NCI-H2196 (cell line): ENCODE measurements at regions not wholly inside any gene's neighbourhood (a gene's known extent, or its start where the extent isn't known, plus 50 kb on each side); places are given as distances from the start of the nearest gene placed in this dataset.
A peak's percentile ranks its signal among the peaks of the same experiment; 100 is the strongest.
"Not testable (repeated sequence)": the region's sequence is repeated elsewhere in the genome, so short reads cannot be mapped to it uniquely, and the experiment has no call there.

Experiments
- DNase-seq: peaks from one replicate; lab custom pipeline; 2025; ENCODE audit not compliant: unreplicated experiment; lab: John Stamatoyannopoulos, UW

DNA sequence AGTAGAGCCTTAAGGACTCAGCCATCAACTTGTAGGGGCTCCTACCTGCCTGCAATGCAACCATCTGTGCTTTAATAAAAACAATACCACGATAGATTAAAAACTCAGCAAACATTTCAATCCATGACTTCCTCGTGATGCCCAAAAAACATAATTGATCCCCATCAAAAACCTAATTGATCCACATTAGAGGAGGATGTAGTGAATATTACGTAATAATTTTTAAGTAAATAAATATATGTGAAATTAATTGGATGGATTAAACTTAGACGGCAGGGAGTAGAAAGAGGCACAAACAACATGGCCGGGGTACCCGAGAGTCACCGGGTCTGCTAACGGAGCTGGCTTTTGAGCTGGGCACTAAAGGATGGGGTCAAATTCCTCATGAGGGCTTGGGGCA, 87.3 kb downstream of the ARL4C start:
- no peak for DNase-seq

DNA sequence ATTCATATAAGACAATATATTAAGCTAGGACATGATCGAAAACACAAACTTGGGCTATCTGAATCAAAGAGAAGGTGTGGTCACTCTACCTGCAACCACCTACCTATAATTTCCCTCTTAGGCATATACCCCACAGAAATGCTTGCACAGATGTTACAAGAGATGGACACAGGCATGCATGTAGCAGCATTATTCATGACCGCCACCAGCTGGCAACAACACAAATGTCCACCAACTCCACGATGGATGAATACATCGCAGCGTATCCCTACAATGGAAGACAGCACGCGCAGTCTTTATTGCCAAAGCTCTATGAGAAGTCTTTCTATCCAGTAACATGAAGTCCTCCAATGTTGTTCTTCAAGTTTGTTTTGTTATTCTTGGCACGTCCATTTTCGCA, 90.8 kb downstream of the ARL4C start:
- DNase-seq: no peak

DNA sequence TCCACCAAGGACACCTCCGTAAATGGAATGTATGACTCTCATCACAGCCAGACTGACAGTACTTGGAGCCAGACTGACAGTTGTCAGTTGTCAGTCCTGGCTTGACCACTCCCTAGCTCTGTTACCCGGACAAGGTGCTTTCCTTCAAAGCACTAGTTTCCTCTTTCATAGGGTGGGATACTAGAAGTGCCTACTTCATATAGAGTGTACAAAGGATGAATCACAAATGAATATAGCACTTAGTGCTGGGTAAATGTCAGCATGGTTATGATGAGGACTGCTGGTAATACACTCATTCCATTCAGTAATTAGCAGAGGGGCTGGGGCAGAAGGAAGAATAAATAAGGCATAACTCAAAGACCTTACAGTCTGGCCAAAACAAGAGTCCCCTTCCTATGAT, 91.4 kb downstream of the ARL4C start:
- no peak for DNase-seq

DNA sequence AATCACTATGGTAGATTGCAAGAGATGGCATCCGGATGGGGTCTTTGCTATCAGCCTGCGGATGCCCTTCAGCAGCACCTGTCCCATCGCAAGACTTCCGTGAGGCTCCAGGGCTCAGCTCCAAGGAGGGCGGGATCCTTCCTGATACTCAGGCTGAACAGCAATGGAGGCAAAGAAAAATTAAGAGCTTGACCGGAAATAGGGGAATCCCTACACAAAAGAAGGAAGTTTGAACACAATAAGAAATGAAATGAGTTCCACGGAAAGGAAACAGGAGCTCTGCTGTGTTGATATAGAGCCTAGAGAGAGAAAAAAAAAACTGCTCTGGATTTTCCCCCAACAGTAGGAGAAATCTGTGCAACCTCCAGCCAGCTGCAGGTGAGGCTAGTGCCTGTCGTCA, 91.9 kb downstream of the ARL4C start:
- DNase-seq: no peak

DNA sequence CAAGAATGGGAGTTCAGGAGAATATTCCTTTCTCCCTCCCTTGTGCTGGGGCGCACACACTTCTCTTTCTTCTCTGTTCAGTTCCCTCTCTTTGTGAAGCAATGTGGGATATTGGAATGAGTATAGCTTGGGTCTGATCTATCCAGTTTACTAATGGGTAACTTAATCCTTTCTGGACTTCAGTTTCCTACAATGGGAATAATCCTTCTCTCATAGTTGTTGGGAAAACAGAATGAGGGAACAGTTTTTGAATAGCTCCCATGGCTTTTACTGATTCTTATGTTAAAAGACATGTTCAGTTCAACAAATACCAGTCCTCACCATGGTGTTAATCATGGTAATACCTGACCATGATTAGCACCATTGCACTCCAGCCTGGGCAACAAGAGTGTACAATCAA, 93.1 kb downstream of the ARL4C start:
- DNase-seq: no peak

DNA sequence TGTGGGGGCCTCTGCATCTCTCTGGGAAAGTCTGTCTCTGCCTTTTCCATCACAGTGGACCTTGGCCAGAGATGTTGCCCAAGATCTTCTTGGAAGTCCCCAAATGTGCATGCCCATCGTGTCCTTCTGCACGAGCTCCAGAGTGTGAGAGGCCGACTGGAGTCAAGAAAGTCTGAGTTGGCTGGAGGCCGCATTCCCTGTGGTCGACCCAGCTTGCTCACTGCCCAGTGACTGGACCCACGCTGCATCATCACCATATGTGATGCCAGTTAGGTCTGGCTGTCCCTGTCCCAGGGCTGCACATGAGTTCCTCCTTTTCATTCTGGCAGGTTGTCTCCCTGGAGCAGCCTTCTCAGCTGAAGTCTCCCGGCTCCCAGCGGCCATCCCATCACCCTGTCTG, 93.8 kb downstream of the ARL4C start:
- no peak for DNase-seq

DNA sequence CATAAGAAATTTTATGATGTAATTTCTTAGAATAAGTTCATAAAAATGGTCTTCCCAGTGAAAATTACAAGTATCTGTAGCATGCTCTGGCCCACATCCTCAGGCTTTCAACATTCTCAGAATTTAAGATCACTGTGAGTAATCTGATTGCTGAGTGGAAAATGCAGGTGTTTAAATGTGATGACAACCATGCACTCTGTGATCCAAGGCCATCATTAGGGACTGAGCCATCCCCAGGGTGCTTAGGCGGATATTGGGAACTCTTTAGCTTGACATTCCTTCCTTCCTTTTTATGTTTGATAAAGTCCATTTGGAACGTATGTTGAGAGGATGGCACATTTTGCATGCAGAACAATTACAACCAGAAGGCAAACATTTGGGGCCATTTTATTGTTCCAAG, 95.5 kb downstream of the ARL4C start:
- no peak for DNase-seq

DNA sequence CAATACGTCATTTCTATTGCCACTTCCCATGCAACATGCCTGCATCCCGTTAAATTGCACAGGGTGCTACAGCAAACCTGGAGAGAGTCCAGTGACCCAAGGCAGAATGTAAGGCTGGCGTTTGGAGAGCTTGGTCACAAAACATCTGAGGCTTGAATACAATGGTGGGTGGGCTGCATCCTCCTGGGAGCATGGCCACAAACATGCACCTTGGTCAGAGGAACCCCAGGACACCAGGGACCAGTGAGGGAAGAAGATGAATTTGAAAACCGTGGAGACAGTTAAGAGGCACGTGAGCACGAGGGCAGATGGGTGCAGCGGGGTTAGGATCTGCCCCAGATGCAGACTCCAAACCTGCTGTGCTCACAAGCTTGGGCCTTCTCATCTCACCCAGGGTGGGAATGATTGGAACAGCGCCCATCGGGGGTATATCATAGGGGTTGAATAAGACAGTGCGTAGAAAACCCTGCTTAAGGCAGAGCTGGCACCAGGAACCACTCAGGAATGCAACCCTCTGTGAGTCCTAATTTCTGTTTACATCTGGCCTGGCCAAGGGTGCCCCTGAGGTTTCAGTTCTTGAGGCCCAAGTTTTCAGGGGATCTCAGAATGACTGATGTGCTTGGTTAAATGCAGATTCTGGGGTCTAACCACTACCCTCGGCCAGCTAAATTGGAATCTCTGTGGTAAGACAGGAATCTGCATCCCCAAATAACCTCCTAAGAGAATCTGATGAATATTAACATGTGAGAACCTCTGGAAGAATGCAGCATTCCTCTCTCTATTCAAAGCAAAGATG, 97.2 kb downstream of the ARL4C start:
- DNase-seq: no peak

DNA sequence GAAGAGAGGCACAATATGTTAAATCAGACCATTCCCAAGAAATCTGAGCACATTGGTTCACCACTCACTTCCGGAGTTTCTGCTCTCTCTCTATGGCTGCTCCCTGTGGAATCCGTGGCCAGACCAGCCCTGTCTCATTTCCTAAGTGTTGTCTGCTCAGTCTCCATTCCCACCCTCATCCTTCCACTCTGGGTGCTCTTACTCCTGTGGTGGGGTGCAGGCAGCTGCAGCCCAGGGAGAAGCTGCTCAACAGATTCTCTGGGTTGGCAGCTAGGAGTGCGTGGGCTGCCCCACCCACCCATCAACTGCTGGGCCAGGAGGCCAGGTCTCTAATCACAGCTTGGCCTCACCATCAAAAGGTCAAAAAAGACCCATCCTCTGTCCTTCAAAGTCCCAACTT, 98.3 kb downstream of the ARL4C start:
- no peak for DNase-seq

DNA sequence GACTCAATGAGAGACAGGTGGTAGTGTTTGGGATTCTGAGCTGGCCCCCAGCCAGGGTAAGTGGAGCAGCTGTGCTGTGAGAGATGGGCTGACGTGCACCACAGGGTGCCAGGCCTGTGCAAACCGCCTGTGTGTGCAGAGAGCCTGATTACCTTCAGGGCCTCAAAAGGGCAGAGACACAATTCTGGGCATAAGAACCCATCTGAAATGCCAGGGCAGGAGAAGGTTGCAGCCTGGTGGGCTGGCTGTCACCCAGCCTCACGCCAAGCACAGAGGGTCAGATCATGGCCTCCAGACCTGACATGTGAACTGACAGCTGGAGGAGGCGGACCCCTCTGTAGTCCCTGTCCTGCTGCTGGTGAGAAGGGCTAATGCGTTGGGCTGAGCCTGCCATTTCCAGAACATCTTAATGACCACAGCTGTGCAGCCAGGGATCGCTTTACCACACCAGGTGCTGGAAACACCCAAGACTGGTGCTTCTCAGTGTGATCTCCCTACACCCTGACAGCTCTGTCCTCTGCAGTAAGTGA, 100.9 kb downstream of the ARL4C start:
- peak; percentile 90 for DNase-seq

DNA sequence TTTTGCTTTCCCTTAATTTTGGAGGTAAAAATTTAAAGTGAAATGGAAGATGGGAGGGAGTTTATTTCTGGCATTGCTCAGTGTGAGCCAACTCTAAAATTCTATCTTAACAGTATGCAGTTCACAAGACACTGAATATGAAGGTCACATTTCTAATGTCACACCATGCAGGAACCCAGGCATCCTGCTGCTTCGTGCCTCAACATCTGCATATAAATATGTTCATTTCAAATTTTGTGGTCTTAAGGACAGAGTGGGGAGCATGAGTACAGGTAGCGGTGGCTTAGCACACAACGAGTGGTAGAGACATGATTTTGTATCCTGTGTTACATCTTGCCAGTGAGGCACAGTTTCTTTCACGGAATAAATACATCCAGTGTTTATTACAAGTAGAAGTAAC, 102.4 kb downstream of the ARL4C start:
- no peak for DNase-seq

DNA sequence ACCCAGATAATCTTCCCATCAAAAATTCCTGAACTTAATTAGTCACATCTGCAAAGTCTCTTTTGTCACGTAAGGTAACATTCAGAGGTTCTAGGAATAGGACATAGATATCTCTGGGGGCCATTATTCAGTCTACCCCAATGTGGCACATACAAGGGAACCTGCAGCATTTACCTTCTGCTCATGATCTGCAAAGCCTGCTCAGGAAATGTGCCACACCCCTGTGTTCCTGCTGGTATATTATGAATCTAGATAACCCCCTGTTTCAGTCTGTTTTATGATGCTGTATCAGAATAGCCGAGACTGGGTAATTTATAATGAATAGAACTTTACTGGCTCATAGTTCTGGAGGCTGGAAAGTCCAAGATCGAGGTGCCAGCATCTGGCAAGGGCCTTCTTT, 103.5 kb downstream of the ARL4C start:
- no peak for DNase-seq

DNA sequence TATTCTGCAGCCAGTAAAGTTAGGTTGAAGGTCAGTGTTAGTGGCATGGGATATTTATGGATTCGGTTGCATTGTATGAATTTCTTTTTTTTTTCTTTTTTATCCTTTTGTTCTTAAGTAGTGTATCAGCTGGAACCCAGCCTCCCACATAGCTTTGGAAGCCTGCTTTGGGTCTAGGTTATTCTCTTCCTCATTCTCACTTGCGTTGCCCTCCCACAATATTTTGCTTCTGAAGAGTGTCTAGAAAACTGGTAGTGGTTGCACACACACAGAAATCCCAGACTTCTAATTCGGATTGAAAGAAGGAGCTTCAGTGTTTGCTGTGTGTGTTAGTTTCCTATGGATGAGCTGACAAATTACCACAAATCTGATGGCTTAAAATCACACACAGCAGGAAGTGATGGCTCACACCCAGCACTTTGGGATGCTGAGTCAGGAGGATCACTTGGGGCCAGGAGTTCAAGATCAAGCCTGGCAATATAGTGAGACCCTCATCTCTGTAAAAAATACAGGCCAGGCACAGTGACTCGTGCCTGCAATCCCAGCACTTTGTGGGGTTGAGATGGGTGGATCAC, 104.8 kb downstream of the ARL4C start:
- DNase-seq: no peak

DNA sequence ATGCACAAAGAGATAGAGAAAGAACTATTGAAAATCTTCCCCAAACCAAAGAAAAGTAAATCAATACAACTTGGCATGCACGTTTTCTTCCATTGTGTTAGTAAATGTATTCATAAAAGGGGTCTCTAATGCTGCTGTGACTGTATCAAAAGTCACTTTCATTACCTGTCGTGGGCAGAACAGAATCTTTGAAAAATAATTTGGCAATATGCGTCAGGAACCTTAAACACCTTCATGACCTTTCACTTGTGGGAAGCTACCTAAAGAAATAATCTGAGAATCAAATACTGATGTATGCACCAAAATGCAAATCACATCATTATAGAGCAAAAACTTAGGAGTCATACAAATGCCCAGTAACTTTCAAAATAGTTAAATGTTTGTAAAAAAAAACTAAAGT, 105.3 kb downstream of the ARL4C start:
- DNase-seq: no peak

DNA sequence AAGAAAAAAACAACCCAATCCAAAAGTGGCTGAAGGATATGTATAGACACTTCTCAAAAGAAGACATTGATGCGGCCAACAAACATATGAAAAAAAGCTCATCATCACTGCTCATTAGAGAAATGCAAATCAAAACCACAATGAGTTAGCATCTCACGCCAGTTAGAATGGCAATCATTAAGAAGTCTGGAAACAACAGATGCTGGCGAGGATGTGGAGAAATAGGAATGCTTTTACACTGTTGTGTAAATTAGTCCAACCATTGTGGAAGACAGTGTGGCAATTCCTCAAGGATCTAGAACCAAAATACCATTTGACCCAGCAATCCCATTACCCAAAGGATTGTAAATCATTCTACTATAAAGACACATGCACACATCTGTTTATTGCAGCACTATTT, 107.2 kb downstream of the ARL4C start:
- not testable (repeated sequence) for DNase-seq

DNA sequence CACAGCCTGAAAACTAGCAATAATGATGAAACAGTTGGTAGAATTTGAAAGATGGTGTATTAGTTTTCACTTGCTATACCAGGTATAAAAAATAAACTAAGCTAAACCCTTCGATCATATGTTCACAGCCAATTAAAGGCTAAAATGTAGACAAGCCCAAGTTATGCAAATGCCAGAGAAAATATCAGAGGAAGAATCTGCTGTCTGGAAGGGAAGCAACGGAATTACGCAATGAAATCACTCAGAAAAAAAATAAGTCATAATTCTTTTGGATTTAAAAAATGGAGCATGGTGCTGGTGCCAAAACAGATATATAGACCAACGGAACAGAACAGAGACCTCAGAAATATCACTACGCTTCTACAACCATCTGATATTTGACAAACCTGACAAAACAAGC, 108.3 kb downstream of the ARL4C start:
- no peak for DNase-seq

DNA sequence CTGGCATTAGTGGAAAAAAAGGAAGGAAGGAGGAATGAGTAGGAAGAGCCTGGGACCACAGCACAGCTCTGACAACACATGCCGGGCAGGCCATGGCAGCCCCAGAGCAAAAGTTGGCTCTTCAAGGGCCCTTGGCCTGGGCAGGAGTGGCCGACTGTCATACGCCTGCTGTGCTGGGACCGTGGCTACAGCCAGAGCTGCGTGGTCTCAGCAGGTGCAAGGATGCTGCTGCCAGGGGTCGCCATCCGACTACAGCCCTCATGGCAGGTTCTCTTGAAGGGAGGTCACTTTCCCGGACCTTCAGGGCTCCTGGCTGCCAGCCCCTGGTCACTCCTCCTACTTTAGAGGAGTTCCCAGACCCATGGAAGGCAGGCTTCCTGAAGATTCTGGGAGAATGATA, 109.9 kb downstream of the ARL4C start:
- no peak for DNase-seq

DNA sequence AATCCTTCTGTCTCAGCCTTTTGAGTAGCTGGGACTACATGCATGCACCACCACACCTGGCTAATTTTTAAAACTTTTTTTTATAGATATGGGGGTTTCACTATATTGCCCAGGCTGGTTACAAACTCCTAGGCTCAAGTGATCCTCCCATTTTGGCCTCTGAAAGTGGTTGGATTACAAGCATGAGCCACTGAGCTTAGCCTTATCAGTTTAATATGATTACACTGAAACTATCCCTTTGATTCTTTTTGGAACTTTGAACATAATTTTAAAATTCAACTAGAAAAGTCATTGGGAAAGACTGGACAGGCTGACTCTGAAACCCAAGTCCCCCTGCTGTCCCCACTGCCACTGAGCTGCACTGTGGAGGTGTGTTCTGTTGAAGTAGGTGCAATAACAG, 114.8 kb downstream of the ARL4C start:
- no peak for DNase-seq

DNA sequence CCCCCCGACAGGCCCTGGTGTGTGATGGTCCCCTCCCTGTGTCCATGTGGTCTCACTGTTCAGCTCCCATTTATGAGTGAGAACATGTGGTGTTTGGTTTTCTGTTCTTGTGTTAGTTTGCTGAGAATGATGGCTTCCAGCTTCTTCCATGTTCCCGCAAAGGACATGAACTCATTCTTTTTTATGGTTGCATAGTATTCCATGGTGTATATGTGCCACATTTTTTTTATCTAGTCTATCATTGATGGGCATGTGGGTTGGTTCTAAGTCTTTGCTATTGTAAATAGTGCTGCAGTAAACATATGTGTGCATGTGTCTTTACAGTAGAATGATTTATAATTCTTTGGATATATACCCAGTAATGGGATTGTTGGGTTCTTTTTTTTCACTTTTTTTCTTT, 117.9 kb downstream of the ARL4C start:
- not testable (repeated sequence) for DNase-seq

DNA sequence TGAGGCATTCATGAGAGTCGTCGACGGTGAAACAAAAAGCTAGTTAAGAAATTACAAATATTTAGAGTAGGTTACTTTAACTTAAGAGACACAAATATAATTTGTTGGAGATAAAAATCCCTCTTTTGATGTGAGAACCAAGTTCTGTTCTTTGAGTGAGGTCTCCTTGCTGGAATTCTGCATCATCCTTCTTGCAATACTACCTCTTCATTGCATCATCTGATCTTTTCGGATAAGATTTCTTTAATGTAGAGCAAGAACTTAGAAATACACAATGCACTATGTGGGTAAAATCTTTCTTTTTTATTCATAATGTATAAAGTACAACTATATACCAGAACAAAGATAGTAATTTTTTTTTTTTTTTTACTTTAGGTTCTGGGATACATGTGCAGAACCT, 118.4 kb downstream of the ARL4C start:
- no peak for DNase-seq

DNA sequence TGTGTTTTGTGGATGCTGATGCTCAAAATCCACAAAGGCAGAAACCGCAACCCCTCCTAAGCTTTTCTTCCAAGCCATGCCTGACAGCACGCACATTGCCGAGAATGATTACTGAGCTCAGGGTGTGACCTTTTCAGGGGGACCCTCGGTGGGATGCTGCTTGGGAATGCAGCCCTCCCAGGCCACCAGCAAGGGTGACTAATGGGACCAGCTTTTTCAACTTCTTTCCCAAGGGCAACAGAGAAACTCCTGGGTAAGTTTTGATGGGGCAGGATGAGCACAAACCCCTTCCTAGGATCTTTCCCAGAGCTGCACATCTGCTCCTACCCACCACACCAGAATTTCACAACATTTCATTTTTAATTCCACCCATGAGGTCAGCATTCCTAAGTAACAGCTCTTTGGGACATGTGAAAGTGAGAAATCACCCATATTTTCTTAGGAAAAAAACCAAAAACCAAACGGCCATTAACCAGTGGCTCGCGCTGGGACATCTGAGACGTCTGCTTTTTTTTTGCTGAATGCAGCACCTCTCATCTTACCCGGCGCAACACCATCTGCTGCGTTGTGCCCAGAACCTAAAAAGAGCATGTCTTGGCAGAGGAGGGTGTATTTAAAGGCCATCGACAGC, 119.0 kb downstream of the ARL4C start:
- no peak for DNase-seq

DNA sequence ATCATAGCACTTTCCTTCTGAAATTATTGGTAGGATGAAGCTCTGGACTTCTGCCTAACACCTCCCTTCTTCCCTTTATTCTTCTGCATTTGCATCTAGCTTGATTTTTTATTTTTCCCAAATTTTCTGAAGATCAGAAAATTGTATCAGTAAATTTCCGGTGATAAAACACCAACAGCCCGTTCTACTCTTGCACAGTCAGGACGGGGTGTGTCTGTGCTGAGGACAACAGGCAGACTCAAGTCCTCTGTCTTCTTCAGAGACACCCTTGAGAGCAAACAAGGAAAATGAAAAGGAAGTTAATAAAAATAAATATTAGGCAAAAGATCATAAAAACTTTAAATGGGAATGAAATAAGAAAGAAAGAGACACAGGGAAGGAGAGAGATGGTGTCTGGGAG, 120.7 kb downstream of the ARL4C start:
- no peak for DNase-seq
